NB4 (cell line): ENCODE measurements at regions not wholly inside any gene's neighbourhood (a gene's known extent, or its start where the extent isn't known, plus 50 kb on each side); places are given as distances from the start of the nearest gene placed in this dataset.

ENCODE experiments used
- DNase-seq: peaks from one replicate; pipeline ENCODE4 v3.0.0; 2010; ENCODE audit warnings: low read depth
- H3K4me3 ChIP-seq: one replicate; pipeline ENCODE4 v1.5.1; 2011; ENCODE audit warnings: mild to moderate bottlenecking, low read depth, low read length, moderate library complexity
- CTCF ChIP-seq: IDR thresholded peaks from one replicate; pipeline ENCODE4 v1.5.1; 2012; ENCODE audit warnings: low read depth, low read length
- MAX ChIP-seq: IDR thresholded peaks from 2 replicates; pipeline ENCODE4 v1.6.1; 2011; ENCODE audit warnings: low read depth, low read length
- MYC ChIP-seq: IDR thresholded peaks from 2 replicates; pipeline ENCODE4 v1.6.1; 2011; ENCODE audit warnings: low read depth, low read length
- POLR2A ChIP-seq: IDR thresholded peaks from 2 replicates; pipeline ENCODE4 v1.6.1; 2011; ENCODE audit warnings: mild to moderate bottlenecking; ENCODE audit not compliant: insufficient read length; ENCODE audit errors: extremely low read depth

- no peak for DNase-seq
- TF ChIP-seq CTCF (no peak), POLR2A (no peak), MAX (no peak), MYC (no peak)
- no peak overlapping the region for H3K4me3 ChIP-seq
Measured at GRCh38 chr6:9485992-9486391, 928.9 kb downstream of the TFAP2A start.

- DNase-seq: no peak
- TF ChIP-seq MAX: no peak
- no peak for TF ChIP-seq MYC
- no peak for TF ChIP-seq CTCF
- TF ChIP-seq POLR2A: no peak
- no peak overlapping the region for H3K4me3 ChIP-seq
Measured at GRCh38 chr6:9484686-9485085, 930.2 kb downstream of the TFAP2A start.

GRCh38 chr6:9484091-9484490, 930.8 kb downstream of the TFAP2A start:
- no peak for DNase-seq
- no peak overlapping the region for H3K4me3 ChIP-seq
- TF ChIP-seq MYC (no peak), MAX (no peak), POLR2A (no peak), CTCF (no peak)

GRCh38 chr6:9482030-9482738, 932.7 kb downstream of the TFAP2A start:
- H3K4me3 ChIP-seq: no peak overlapping the region
- TF ChIP-seq MAX: no peak
- no peak for TF ChIP-seq MYC
- TF ChIP-seq POLR2A: no peak
- DNase-seq: peak; percentile 19

- no peak for DNase-seq
- H3K4me3 ChIP-seq: no peak overlapping the region
- TF ChIP-seq MAX: no peak
- no peak for TF ChIP-seq CTCF
- TF ChIP-seq MYC: no peak
- no peak for TF ChIP-seq POLR2A
Measured at GRCh38 chr6:9481292-9482029, 933.4 kb downstream of the TFAP2A start.

- no peak for DNase-seq
- no peak overlapping the region for H3K4me3 ChIP-seq
- TF ChIP-seq MYC: no peak
- TF ChIP-seq CTCF: no peak
Measured at GRCh38 chr6:9468277-9468676, 946.6 kb downstream of the TFAP2A start.
